Testis (tissue), 2 donors: ENCODE measurements at regions not wholly inside any gene's neighbourhood (a gene's known extent, or its start where the extent isn't known, plus 50 kb on each side); places are given as distances from the start of the nearest gene placed in this dataset.

Experiments used
- DNase-seq: peaks from one replicate; pipeline ENCODE4 v3.0.0-alpha.2; 2019
- H3K27ac ChIP-seq, 2 donors: fragments of 200-600 bp; sonication (generic); one replicate each; pipeline ENCODE4 v1.5.1; 2019
- H3K27me3 ChIP-seq: fragments of 200-600 bp; sonication (generic); one replicate; pipeline ENCODE4 v1.5.1; 2019
- H3K36me3 ChIP-seq: fragments of 200-600 bp; sonication (generic); one replicate; pipeline ENCODE4 v1.5.1; 2017; ENCODE audit warnings: low read depth; ENCODE audit errors: missing control alignments
- H3K4me1 ChIP-seq: fragments of 200-600 bp; sonication (generic); one replicate; pipeline ENCODE4 v1.5.1; 2019
- H3K4me3 ChIP-seq, 2 donors: fragments of 200-600 bp; sonication (generic); one replicate each; pipeline ENCODE4 v1.5.1; 2017 to 2019
- H3K9me3 ChIP-seq: fragments of 200-600 bp; sonication (generic); one replicate; pipeline ENCODE4 v1.5.1; 2017
- CTCF ChIP-seq, 3 experiments: fragments of 450-650 bp in 2 of 3; fragments of 200-600 bp in 1 of 3; sonication (generic) in 1 of 3; IDR thresholded peaks; one replicate each; pipeline ENCODE4 v1.5.1; 2016 to 2019; ENCODE audit warnings: antibody characterized with exemption in 3 of 3, mild to moderate bottlenecking in 2 of 3, moderate library complexity in 1 of 3
- POLR2A ChIP-seq: fragments of 450-650 bp; IDR thresholded peaks from one replicate; pipeline ENCODE4 v1.6.1; 2017; ENCODE audit warnings: antibody characterized with exemption, mild to moderate bottlenecking, moderate library complexity
- WGBS, 2 donors: methylation state at CpG; one replicate each; pipeline ENCODE4 v1.1.5; 2018; 5-methylcytosine and 5-hydroxymethylcytosine counted together
- intact Hi-C: fragments of 100-400 bp; cut with DNase I; formaldehyde crosslinking; loops from one replicate; pipeline ENCODE4 v1.15.1; 2023; ENCODE audit warnings: low total_unique reads

GRCh38 chr18:10299643-10300042 is 154.8 kb upstream of the APCDD1 start:
- no peak for DNase-seq
- TF ChIP-seq CTCF (IDR thresholded peaks at IDR 0.05): no peak
- no peak for TF ChIP-seq POLR2A
- Histone ChIP-seq H3K4me1 (peaks cover 6% of the 10 kb centered on the region), H3K4me3 (no peak overlapping the region), H3K9me3 (no peaks in the 10 kb centered on the region), H3K27me3 (no peaks in the 10 kb centered on the region), H3K36me3 (no peaks in the 10 kb centered on the region), H3K27ac (no peak overlapping the region)
- intact Hi-C loops: no loop called here
- WGBS, 2 donors: 60 to 67% methylated on average over 6 of the region's 6 CpGs

- TF ChIP-seq CTCF (IDR thresholded peaks at IDR 0.05): no peak
- TF ChIP-seq POLR2A: no peak
Observed at GRCh38 chr18:10300739-10301138, 153.7 kb upstream of the APCDD1 start.

GRCh38 chr18:10301831-10302483 is 152.5 kb upstream of the APCDD1 start:
- H3K4me3 ChIP-seq: no peak overlapping the region
- TF ChIP-seq POLR2A (no peak), CTCF (IDR thresholded peaks at IDR 0.05) (no peak)

More at GRCh38 chr18:10300739-10301138, 153.7 kb upstream of the APCDD1 start:
- H3K27ac ChIP-seq: no peak overlapping the region
- H3K27me3 ChIP-seq: no peaks in the 10 kb centered on the region
- H3K9me3 ChIP-seq: no peaks in the 10 kb centered on the region
- H3K4me1 ChIP-seq: peaks cover 6% of the 10 kb centered on the region
- no peak for DNase-seq
- intact Hi-C loops: no loop called here
- no peak overlapping the region for H3K4me3 ChIP-seq
- H3K36me3 ChIP-seq: no peaks in the 10 kb centered on the region
- WGBS, 2 donors: 88% methylated on average over 7 of the region's 7 CpGs

GRCh38 chr18:10303171-10303570 is 151.3 kb upstream of the APCDD1 start:
- TF ChIP-seq CTCF (IDR thresholded peaks at IDR 0.05): no peak
- TF ChIP-seq POLR2A: no peak
- Histone ChIP-seq H3K4me3 (no peak overlapping the region), H3K36me3 (no peaks in the 10 kb centered on the region), H3K27ac (no peak overlapping the region), H3K27me3 (no peaks in the 10 kb centered on the region), H3K4me1 (peaks cover 6% of the 10 kb centered on the region), H3K9me3 (no peaks in the 10 kb centered on the region)
- WGBS, 2 donors: 95 to 99% methylated on average over 2 of the region's 2 CpGs
- no peak for DNase-seq
- intact Hi-C loops: no loop called here

More at GRCh38 chr18:10301831-10302483, 152.5 kb upstream of the APCDD1 start:
- no peak for DNase-seq
- no peak overlapping the region for H3K27ac ChIP-seq
- H3K4me1 ChIP-seq: peaks cover 6% of the 10 kb centered on the region
- H3K36me3 ChIP-seq: no peaks in the 10 kb centered on the region
- no peaks in the 10 kb centered on the region for H3K9me3 ChIP-seq
- 88 to 95% methylated on average over 5 of the region's 5 CpGs for WGBS, 2 donors
- intact Hi-C loops: no loop called here
- no peaks in the 10 kb centered on the region for H3K27me3 ChIP-seq

- Histone ChIP-seq H3K4me3 (no peak overlapping the region), H3K27me3 (no peaks in the 10 kb centered on the region), H3K36me3 (no peaks in the 10 kb centered on the region), H3K9me3 (no peaks in the 10 kb centered on the region), H3K4me1 (peaks cover under 1% of the 10 kb centered on the region), H3K27ac (no peak overlapping the region)
- intact Hi-C loops: no loop called here
- 66 to 79% methylated on average over 3 of the region's 3 CpGs for WGBS, 2 donors
- DNase-seq: no peak
- no peak for TF ChIP-seq CTCF (IDR thresholded peaks at IDR 0.05)
- no peak for TF ChIP-seq POLR2A
Observed at GRCh38 chr18:10304853-10305252, 149.6 kb upstream of the APCDD1 start.
